GM19395 (cell line): ENCODE measurements at regions not wholly inside any gene's neighbourhood (a gene's known extent, or its start where the extent isn't known, plus 50 kb on each side); places are given as distances from the start of the nearest gene placed in this dataset.
"Not testable (repeated sequence)": the region's sequence is repeated elsewhere in the genome, so short reads cannot be mapped to it uniquely, and the experiment has no call there.

ENCODE experiments used
- ATAC-seq: cut with Tn5 transposase; IDR thresholded peaks from one replicate; pipeline ENCODE4 v1.9.1; 2021; ENCODE audit warnings: mild to moderate bottlenecking, moderate library complexity; ENCODE audit not compliant: unreplicated experiment

- ATAC-seq = no peak
These were observed 58.4 kb upstream of the PPP1R12A start for GRCh38 chr12:79993106-79993862.

- ATAC-seq = no peak
These were observed 56.7 kb upstream of the PPP1R12A start for GRCh38 chr12:79991586-79991985.

- not testable (repeated sequence) for ATAC-seq
These were observed 55.8 kb upstream of the PPP1R12A start for GRCh38 chr12:79990509-79991338.

GRCh38 chr12:79988368-79988767 lies 53.5 kb upstream of the PPP1R12A start:
- no peak for ATAC-seq

GRCh38 chr12:79987731-79988130 lies 52.8 kb upstream of the PPP1R12A start:
- no peak for ATAC-seq
